T-helper 1 cell treated with Interleukin-12 subunit alpha and Interleukin-12 subunit beta and Interleukin-4 antibody, amounts not matched to agents 30 μg/mL and 1 μg/mL, for 36 hours (primary cell): ENCODE measurements at regions not wholly inside any gene's neighbourhood (a gene's known extent, or its start where the extent isn't known, plus 50 kb on each side); places are given as distances from the start of the nearest gene placed in this dataset.

Source experiments
- H3K27ac Mint-ChIP-seq: one replicate; pipeline ENCODE4 v1.8.0; 2021; ENCODE audit warnings: mild to moderate bottlenecking, mixed read lengths
- H3K27me3 Mint-ChIP-seq: one replicate; pipeline ENCODE4 v1.8.0; 2021; ENCODE audit warnings: low read depth, mixed read lengths
- H3K36me3 Mint-ChIP-seq: one replicate; pipeline ENCODE4 v1.8.0; 2021; ENCODE audit warnings: low read depth, mixed read lengths
- H3K4me1 Mint-ChIP-seq: one replicate; pipeline ENCODE4 v1.8.0; 2021; ENCODE audit warnings: low read depth, mixed read lengths
- H3K4me3 Mint-ChIP-seq: one replicate; pipeline ENCODE4 v1.8.0; 2021; ENCODE audit warnings: mild to moderate bottlenecking, moderate library complexity, mixed read lengths
- H3K9me3 Mint-ChIP-seq: one replicate; pipeline ENCODE4 v1.8.0; 2021; ENCODE audit warnings: mixed read lengths

DNA sequence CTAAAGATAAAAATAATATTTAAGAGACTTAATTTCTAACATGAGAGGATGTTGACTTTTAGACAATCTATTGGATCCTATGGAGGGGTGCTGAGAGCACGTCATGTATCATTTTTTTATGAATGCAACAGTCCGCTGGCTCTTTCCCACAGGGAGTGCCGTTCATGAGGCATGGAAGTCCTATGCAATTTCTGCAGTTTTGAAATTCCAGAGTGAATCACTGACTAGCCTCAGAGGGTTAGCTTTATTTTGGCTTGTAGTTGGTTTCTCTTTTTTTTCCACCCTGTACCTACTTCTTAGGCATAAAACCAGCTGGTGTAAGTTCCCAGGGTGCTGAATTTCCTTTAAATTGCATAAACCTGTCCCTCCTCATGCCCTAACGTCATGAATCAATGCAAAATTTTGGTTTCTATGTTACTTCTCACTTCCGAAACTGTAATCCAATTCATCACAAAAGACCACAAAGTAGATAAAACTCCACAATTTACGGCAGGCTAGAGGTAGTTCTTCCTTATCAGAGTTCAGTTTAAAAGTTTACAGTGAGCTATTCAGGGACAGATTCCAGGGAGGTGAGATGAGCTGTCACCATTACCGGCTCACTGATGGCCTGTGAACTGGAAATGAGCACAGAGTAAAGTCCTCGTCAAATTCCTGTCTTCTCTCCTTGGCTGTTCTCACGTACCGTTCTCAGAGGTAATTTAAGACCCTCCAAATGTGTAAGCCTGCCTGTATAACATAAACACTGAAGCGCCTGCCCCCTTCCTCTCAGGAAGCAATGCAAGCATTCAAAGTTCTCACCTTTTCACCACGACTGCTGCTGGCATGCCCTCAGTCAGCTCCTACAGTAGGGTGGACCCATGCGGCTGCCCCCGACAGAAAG, 216.6 kb upstream of the SLC10A2 start:
- Mint-ChIP-seq H3K27me3 (peaks cover 3% of the 10 kb centered on the region), H3K27ac (no peak overlapping the region), H3K9me3 (peaks cover 4% of the 10 kb centered on the region), H3K4me3 (no peak overlapping the region), H3K4me1 (no peaks in the 10 kb centered on the region), H3K36me3 (no peaks in the 10 kb centered on the region)

DNA sequence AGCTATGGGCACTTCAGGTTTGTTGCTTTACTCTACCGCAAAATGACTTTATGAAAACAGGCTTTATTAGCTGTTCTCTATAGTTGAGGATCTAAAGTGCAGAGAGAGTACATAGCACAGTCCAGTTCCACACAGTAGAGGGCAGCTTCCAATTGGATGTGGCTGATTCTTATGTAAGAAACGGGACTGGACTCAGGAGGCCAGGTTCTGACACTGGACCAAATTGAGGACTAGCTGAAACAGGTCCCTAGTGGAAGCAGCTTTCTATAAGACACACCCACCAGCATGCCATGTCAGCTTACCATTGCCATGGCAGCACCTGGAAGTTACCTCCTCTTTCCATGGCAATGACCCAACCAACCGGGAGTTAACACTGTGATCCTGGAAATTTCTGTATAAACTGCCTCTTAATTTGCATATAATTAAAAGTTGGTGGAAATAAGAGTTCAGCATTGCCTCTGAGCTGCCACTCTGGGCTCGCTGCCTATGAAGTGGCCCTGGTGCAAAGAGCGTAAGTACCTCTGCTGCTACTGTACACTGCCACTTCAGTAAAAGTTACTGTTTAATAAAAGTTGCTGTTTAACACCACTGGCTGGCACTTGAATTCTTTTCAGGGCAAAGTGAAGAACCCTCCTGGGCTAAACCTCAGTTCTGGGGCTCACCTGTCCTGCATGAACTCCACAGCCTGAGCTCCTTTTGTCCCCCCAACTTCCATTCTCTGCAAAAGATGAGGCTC, 211.9 kb upstream of the SLC10A2 start:
- no peaks in the 10 kb centered on the region for H3K27me3 Mint-ChIP-seq
- H3K36me3 Mint-ChIP-seq = no peaks in the 10 kb centered on the region
- no peak overlapping the region for H3K27ac Mint-ChIP-seq
- no peaks in the 10 kb centered on the region for H3K9me3 Mint-ChIP-seq
- no peak overlapping the region for H3K4me3 Mint-ChIP-seq
- H3K4me1 Mint-ChIP-seq = no peaks in the 10 kb centered on the region

DNA sequence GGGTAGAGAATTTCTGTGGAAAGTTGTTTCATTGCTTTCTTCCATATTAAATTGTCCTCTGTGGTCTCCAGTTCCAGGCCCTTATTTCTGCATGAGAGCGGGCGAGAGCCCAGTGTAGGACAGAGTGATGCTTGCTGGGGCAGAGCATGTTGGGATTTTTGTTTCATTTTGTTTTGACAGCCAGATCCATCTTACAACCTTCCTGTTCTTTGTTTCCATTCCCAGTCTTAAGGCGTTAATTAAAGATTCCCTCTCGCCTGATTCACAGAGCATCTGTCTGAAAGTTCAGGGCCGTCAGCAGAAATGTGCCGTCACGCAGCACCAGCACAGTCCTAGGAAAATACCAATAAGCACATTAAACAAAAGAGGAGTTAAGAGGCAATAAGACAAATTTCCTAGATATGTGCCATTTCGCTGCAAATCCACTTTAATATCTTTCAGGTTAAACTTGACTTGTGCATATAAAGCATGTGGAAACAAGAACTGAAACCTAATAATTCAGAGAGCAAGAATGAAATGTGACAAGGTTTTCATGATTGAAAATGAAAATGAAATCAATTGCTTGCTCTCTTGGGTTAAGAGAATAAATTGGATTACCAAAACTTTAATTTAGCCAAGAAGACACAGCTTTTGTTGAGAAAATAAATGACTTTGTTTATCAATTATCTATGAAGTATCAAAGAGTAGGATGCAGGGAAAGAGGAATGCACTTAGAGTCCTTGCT, 210.7 kb upstream of the SLC10A2 start:
- H3K27ac Mint-ChIP-seq = no peak overlapping the region

DNA sequence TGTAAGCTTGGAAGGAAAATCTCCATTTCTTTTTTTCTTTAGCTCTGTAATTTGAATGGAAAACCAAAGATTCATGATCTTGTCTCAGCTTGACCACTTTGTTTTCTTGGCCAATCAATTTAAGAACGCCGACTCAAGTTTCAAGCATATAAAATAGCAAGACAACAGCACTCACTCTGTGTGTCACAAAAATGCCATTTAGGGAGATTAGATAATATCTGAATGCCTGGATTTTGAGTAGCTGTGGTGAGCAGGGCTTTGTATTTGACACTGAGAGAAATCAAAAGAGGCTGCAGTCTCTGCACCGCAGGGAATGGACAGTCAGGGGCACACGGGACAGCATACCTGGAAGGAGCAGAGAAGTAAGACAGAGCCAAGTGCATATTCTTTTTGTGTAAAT, 209.5 kb upstream of the SLC10A2 start:
- Mint-ChIP-seq H3K36me3 (no peaks in the 10 kb centered on the region), H3K4me3 (no peak overlapping the region), H3K4me1 (no peaks in the 10 kb centered on the region), H3K27me3 (no peaks in the 10 kb centered on the region), H3K9me3 (no peaks in the 10 kb centered on the region), H3K27ac (no peak overlapping the region)

More for the DNA sequence above, 210.7 kb upstream of the SLC10A2 start:
- Mint-ChIP-seq H3K9me3 (no peaks in the 10 kb centered on the region), H3K4me1 (no peaks in the 10 kb centered on the region), H3K27me3 (no peaks in the 10 kb centered on the region), H3K4me3 (no peak overlapping the region), H3K36me3 (no peaks in the 10 kb centered on the region)

DNA sequence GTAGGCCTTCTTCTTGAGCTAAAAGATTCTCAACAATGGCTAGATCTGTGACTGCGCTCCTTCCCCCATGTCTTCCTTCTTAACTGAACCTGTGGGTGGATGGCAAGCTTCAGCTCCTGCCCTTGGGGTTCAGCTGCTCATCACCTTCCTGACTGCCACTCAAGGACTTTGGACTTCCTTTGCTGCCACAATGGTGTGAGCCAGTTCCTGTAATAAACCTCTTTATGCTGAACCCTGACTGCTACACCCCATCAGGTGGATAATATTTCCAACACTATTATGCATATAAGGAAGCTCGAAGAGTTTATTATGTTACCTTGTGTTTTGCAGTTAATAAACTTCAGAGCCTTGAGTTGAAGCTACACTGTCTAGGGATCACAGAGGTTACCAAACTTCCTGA, 208.9 kb upstream of the SLC10A2 start:
- no peak overlapping the region for H3K4me3 Mint-ChIP-seq
- H3K27me3 Mint-ChIP-seq = no peaks in the 10 kb centered on the region
- no peak overlapping the region for H3K27ac Mint-ChIP-seq
- H3K4me1 Mint-ChIP-seq = no peaks in the 10 kb centered on the region
- H3K9me3 Mint-ChIP-seq = no peaks in the 10 kb centered on the region
- H3K36me3 Mint-ChIP-seq = no peaks in the 10 kb centered on the region

DNA sequence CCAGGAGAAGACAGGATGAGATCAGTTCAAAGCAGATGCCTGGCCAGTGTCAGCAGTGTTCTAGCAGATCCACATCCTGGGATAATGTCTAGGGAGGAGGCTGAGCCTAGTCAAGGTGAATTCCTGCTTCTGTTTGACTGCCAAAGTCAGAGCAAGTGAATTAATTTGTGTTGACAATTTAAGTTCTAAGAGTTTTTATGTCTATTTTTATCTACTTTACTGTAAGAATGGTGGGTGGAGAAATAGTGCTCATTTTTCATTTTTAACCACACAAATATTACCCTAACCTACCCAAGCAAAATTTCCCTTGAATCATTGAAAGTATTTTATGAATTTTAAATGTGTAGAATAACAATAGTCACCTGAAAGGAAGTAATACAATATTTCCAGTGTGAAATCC, 207.6 kb upstream of the SLC10A2 start:
- Mint-ChIP-seq H3K36me3 (no peaks in the 10 kb centered on the region), H3K9me3 (no peaks in the 10 kb centered on the region), H3K4me3 (no peak overlapping the region), H3K27ac (no peak overlapping the region), H3K4me1 (no peaks in the 10 kb centered on the region), H3K27me3 (no peaks in the 10 kb centered on the region)

DNA sequence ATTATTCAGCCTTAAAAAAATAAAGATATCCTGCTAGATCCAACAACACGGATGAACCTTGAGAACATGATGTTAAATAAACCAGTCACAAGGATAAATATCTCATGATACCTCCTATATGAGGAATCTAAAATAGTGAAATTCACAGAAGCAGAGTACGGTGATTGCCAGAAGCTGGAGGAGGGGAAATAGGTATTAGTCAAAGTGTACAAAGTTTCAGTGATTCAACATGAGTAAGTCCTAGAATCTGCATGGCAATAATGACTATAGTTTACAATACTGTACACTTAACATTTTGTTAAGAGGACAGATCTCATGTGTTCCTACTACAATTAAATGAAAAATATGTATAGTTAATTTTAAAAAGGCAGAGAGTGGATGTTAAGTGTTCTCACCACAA, 206.6 kb upstream of the SLC10A2 start:
- Mint-ChIP-seq H3K9me3 (no peaks in the 10 kb centered on the region), H3K27ac (no peak overlapping the region), H3K36me3 (no peaks in the 10 kb centered on the region), H3K4me3 (no peak overlapping the region), H3K4me1 (no peaks in the 10 kb centered on the region), H3K27me3 (no peaks in the 10 kb centered on the region)

DNA sequence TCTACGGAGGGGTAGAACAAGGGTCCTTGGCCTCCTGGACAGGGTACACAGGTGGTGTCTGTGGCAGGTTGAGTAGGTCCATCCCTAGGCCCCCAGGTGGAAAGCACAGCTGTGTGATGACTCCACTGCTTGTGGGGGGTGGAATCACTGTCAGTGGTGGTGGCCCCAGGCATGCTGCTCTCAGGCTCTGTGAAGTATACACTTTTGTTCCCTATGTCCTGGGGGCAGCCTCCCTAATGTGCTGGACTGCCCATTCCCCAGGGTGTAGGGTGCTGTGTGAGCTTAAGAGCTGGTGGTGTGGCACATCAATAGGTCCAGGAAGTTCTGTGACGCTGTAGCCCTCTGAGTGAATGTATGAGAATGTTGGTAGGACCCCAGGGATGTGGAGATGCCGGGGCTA, 197.2 kb upstream of the SLC10A2 start:
- no peaks in the 10 kb centered on the region for H3K4me1 Mint-ChIP-seq
- no peaks in the 10 kb centered on the region for H3K27me3 Mint-ChIP-seq
- no peak overlapping the region for H3K27ac Mint-ChIP-seq
- no peak overlapping the region for H3K4me3 Mint-ChIP-seq
- no peaks in the 10 kb centered on the region for H3K36me3 Mint-ChIP-seq
- H3K9me3 Mint-ChIP-seq = peaks cover 15% of the 10 kb centered on the region

DNA sequence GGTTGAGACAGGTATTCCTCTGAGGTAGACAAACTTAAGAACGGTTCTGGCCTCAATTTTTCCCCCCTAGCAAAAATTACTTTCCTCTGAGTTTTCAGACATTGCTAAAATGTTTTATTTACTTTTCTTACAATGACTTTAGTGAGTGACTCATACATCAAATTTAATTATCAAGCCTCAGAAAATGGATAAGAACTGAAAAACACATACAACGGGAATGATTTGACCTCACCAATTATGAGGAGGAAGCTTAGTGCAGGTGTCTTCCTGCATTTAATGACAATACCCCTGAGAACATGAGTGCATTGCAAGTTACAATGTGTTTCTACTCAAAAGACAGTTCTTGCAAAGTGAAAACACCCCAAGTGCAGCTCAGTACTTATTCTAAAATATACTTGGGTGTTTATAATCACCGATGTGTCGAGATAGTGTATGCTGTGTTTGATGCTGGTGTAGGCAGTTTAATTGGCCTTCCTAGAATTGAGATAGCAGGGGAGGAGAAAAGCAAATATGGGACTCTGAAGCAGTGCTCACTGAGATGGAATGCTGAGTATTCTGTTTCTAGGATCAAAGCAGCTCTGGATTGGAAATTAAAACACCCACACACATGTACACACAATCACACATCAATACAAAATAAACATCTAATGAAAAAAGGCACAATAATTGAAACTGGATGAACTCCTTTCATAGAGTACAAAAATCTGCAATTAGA, 189.5 kb upstream of the SLC10A2 start:
- no peak overlapping the region for H3K4me3 Mint-ChIP-seq
- H3K4me1 Mint-ChIP-seq = no peaks in the 10 kb centered on the region
- H3K27me3 Mint-ChIP-seq = no peaks in the 10 kb centered on the region
- no peaks in the 10 kb centered on the region for H3K36me3 Mint-ChIP-seq
- H3K27ac Mint-ChIP-seq = no peak overlapping the region
- no peaks in the 10 kb centered on the region for H3K9me3 Mint-ChIP-seq

DNA sequence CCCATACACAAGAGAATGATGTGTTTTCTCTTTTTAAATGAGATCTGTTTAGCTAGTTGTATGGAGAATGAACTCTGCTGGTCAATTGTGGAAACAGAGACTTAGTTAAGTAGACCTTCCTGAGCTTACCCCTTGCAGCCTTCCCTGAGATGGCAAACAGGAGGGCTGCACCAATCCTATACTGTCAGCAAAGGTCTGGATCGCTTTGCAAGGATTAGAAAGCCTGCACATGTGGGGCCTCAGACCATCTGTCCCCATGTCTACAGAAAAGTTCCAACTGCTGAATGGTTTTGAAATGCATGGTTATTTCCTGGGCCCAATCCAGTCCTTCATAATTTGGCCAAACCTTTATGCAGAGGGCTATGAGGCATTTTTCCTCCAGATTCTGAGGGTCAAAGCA, 183.9 kb upstream of the SLC10A2 start:
- no peak overlapping the region for H3K4me3 Mint-ChIP-seq
- no peaks in the 10 kb centered on the region for H3K9me3 Mint-ChIP-seq
- H3K36me3 Mint-ChIP-seq = no peaks in the 10 kb centered on the region
- no peak overlapping the region for H3K27ac Mint-ChIP-seq
- no peaks in the 10 kb centered on the region for H3K27me3 Mint-ChIP-seq
- H3K4me1 Mint-ChIP-seq = no peaks in the 10 kb centered on the region

DNA sequence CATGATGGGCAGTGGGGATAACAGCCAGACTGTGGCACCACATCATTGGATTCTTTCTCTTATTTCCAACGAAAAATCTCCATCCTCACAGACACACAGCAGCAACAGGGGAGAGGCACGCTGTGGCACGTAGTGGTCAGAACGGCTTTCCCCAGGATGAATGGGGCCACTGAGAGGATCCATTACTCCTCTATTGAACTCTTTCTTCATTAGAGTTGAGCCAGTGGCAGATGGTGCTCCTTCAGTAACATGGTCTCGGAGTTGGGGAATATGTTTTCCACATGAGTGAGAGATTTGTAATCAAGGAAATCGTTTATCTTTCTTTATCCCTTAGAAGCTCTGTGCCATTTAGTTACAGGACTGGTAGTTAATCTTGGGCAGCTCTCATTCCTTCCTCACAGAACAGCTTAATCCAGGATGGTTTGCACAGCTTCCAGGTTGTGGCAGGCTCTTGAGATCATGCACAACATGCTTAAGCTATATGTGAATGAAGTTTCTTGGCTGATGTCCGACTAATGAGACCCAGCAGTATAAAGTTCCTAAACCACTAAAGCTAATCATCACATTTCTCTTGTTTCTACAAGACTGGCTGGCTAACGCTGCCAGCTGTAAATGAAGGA, 180.5 kb upstream of the SLC10A2 start:
- Mint-ChIP-seq H3K27ac (no peak overlapping the region), H3K27me3 (no peaks in the 10 kb centered on the region), H3K9me3 (peaks cover 3% of the 10 kb centered on the region), H3K4me3 (no peak overlapping the region), H3K36me3 (no peaks in the 10 kb centered on the region), H3K4me1 (no peaks in the 10 kb centered on the region)

DNA sequence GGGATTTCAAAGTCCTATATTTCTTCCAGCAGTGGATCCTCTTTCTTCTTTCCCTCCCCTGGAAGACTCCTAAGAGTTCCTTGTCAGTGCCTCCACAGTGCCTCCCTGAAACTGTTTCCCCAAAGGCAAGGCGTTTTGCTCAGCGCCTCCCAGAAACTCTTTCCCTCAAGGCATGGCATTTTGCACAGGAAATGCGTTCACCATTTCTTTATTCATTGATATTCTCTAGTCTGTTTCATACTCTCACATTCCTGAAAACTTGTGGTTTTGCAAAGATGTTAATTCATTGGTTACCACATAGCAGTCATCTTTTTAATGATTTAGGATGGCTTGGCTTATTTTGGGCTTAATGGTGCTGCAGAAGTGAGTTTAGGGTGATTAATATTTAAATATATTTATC, 177.3 kb upstream of the SLC10A2 start:
- Mint-ChIP-seq H3K27ac (no peak overlapping the region), H3K4me1 (no peaks in the 10 kb centered on the region), H3K9me3 (peaks cover 3% of the 10 kb centered on the region), H3K36me3 (no peaks in the 10 kb centered on the region), H3K27me3 (no peaks in the 10 kb centered on the region), H3K4me3 (no peak overlapping the region)

DNA sequence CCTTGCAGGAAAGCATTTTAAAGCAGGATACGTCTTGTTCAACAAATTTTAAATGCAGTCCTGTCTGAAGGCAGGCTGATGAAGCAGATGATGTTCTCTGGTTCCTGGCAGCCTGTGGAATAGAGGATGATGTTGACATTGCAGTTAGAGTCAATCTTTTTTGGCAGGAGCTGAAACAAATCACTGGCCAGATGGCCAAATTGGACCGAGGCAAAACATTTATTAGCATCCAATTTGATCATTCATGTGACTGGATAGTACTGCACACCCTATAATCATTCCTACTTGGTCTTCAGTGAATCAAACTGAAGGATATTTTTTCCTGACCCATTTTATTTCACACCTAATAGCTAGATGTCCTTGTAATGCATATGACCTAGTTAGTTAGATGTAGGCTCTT, 172.2 kb upstream of the SLC10A2 start:
- Mint-ChIP-seq H3K4me3 (no peak overlapping the region), H3K9me3 (peaks cover 5% of the 10 kb centered on the region), H3K36me3 (no peaks in the 10 kb centered on the region), H3K27ac (no peak overlapping the region), H3K4me1 (no peaks in the 10 kb centered on the region), H3K27me3 (no peaks in the 10 kb centered on the region)

DNA sequence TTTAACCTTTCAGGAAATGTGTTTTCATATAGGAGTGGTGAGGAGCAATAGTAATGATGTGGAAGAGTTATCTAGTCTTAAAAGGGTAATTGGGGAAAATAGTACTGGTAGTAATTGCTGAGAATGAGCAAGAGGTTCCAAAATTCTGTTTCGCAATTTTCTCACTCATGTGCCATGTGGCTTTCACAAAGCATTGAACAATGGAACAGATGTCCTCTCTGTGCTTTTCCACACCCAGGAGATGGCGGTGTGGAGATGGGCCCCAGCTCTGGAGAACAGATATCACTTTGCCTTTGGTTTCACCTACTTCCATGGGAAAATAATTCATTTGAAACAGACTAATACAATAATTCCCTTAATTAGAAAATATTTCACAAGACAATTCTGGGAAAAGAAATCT, 170.0 kb upstream of the SLC10A2 start:
- Mint-ChIP-seq H3K27ac (no peak overlapping the region), H3K9me3 (peaks cover 15% of the 10 kb centered on the region), H3K4me3 (no peak overlapping the region), H3K4me1 (no peaks in the 10 kb centered on the region), H3K36me3 (no peaks in the 10 kb centered on the region), H3K27me3 (no peaks in the 10 kb centered on the region)
